Keratinocyte (primary cell): ENCODE measurements at regions not wholly inside any gene's neighbourhood (a gene's known extent, or its start where the extent isn't known, plus 50 kb on each side); places are given as distances from the start of the nearest gene placed in this dataset.

Source experiments
- CTCF ChIP-seq, 3 experiments: IDR thresholded peaks in 1 of 3; conservative IDR thresholded peaks in 1 of 3; optimal IDR thresholded peaks in 1 of 3; 2 replicates in 2 of 3; 3 replicates in 1 of 3; pipeline versions ENCODE3 to v1.5.1; 2011; ENCODE audit warnings: low read length in 3 of 3, mild to moderate bottlenecking in 3 of 3, moderate library complexity in 2 of 3, control low read depth in 1 of 3, inconsistent platforms in 1 of 3; ENCODE audit not compliant: insufficient read depth in 2 of 3; ENCODE audit errors: extremely low read depth in 1 of 3
- EZH2 ChIP-seq: IDR thresholded peaks from one replicate; pipeline ENCODE4 v1.6.1; 2012; ENCODE audit warnings: inconsistent platforms, mild to moderate bottlenecking, low read length, moderate library complexity

DNA sequence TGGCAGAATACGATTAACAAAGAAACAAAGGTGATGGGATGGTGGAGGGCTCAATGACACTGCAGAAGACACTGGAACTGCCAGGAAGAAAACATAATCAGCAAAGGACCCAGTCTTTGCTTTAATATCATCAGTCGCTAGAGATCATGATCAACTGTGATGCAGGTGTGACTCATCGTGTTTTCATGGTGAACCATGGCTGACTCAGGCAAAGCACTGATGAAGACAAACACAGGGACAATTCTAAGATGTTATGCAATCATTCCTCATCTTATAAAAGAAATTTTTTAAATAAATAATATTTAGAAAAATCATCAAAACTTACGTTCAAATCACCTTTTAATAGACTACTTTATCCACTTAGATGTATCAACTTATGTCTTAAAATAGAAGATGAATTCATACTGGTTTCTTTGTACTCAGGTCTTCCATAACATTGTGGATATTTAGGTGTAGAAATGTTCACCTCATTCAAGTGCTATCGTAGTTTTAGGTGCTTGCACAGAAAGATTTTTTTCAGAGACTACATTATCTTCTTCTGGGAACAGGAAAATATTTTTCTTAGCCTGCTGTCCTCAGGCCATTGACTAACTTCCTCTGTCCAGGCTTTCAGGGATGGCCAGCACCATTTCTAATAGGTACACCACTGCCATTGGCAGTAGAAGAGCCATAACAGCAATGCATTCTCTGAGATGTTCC lies 673.4 kb upstream of the MEF2C start:
- TF ChIP-seq EZH2 (no peak), CTCF (optimal IDR thresholded peaks at IDR 0.05 in 1 of 3, IDR thresholded peaks at IDR 0.05 in 1 of 3, conservative IDR thresholded peaks at IDR 0.05 in 1 of 3; ENCODE audit: extremely low read depth in 1 of 3, insufficient read depth in 2 of 3, low read length in 3 of 3) (no peak)
